ENCODE measurements at regions not wholly inside any gene's neighbourhood (a gene's known extent, or its start where the extent isn't known, plus 50 kb on each side); places are given as distances from the start of the nearest gene placed in this dataset.

GRCh38 chr5:166341740-166342337 lies 1949.6 kb upstream of the WWC1 start:
- DNase-seq (ENCODE audit: low read depth, low spot score) (no peak), FAIRE-seq (no peak), ATAC-seq (peak; percentile 89)
- ChIA-PET POLR2A (no interaction called here), RAD21 (ENCODE audit: unreplicated experiment) (no interaction called here), CTCF (interaction anchor here (1.1 kb wide), 1 partner anchor 18 kb away, joined by 3 read pairs; no protein-coding TSS in a partner anchor), SMC1A (ENCODE audit: uncharacterized antibody, unreplicated experiment) (interaction anchor here (1.9 kb wide), 1 partner anchor 12 kb away, joined by 5 read pairs; no protein-coding TSS in a partner anchor)
- no peaks in the 10 kb centered on the region for H3K79me2 ChIP-seq (ENCODE audit: control insufficient read depth, insufficient read depth, low read length)
- no peak overlapping the region for H3K27ac ChIP-seq (ENCODE audit: control insufficient read depth, insufficient read depth)
- BruUV-seq (replicated peaks), result no TSS peak
- H3K4me3 ChIP-seq, result no peak overlapping the region
- H3K4me2 ChIP-seq (ENCODE audit: control insufficient read depth, insufficient read depth), result no peak overlapping the region
- H3K4me1 ChIP-seq (ENCODE audit: control insufficient read depth, insufficient read depth, low read length), result no peaks in the 10 kb centered on the region
- 27% methylated on average over 5 of the region's 5 CpGs for WGBS (ENCODE audit: insufficient coverage, insufficient replicate concordance, low lambda C conversion rate, missing lambda C conversion rate)
- H3K27me3 ChIP-seq (replicated peaks in 1 of 2; ENCODE audit: control insufficient read depth in 2 of 2, insufficient read depth in 2 of 2, low read length in 1 of 2), result no peaks in the 10 kb centered on the region
- TF ChIP-seq HDAC6 (IDR thresholded peaks at IDR 0.05; ENCODE audit: unreplicated experiment) (no peak), CTCF (IDR thresholded peaks at IDR 0.05 in 2 of 3, conservative IDR thresholded peaks at IDR 0.05 in 1 of 3; ENCODE audit: control insufficient read depth in 2 of 3, extremely low read depth in 1 of 3, insufficient read depth in 1 of 3, low read depth in 3 of 3, low read length in 3 of 3) (peak in 1 of 3 experiments; percentile 32; a peak in 2 of 6 replicates)
- intact Hi-C loops (cut with micrococcal nuclease; ENCODE audit: unreplicated experiment) (no loop called here), in situ Hi-C loops (cut with MboI) (no loop called here)
- no peaks in the 10 kb centered on the region for H3K36me3 ChIP-seq (ENCODE audit: control insufficient read depth in 2 of 2, insufficient read depth in 2 of 2, low read length in 1 of 2)
- no peaks in the 10 kb centered on the region for H3K9me3 ChIP-seq (replicated peaks; ENCODE audit: control insufficient read depth, insufficient read depth, low read length)
- no peaks in the 10 kb centered on the region for H4K20me1 ChIP-seq (ENCODE audit: control insufficient read depth, insufficient read depth)
- no peak overlapping the region for H3K9ac ChIP-seq (ENCODE audit: control insufficient read depth, insufficient read depth, low read length)
- H2AFZ ChIP-seq (ENCODE audit: control insufficient read depth, low read depth, low read length), result no peak overlapping the region

DNA sequence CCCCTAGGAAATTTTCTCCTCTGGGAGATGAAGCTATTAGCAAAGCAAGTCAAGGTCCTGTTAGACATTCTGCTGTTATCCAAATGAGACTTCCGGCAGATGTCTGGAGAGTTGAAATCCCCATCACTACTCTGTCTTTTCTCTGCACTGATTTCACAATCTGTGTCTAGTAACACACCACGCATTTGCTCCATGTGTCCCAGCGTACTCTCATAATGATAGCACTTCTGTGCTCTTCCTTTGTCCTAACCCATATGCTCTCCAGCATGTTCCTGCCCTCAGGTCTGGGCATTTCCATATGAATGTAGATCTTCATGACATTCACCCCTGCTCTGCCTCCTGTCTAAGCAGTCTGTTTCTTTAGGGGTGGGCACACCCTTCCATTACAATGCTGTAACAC lies 1949.0 kb upstream of the WWC1 start:
- ChIA-PET RAD21 (ENCODE audit: unreplicated experiment) (no interaction called here), CTCF (interaction anchor here (1.1 kb wide), 1 partner anchor 19 kb away, joined by 3 read pairs; no protein-coding TSS in a partner anchor), SMC1A (ENCODE audit: uncharacterized antibody, unreplicated experiment) (no interaction called here), POLR2A (no interaction called here)
- Histone ChIP-seq H3K27ac (ENCODE audit: control insufficient read depth, insufficient read depth) (no peak overlapping the region), H3K79me2 (ENCODE audit: control insufficient read depth, insufficient read depth, low read length) (no peaks in the 10 kb centered on the region), H3K4me2 (ENCODE audit: control insufficient read depth, insufficient read depth) (no peak overlapping the region), H3K9ac (ENCODE audit: control insufficient read depth, insufficient read depth, low read length) (no peak overlapping the region), H3K4me1 (ENCODE audit: control insufficient read depth, insufficient read depth, low read length) (no peaks in the 10 kb centered on the region), H3K27me3 (replicated peaks in 1 of 2; ENCODE audit: control insufficient read depth in 2 of 2, insufficient read depth in 2 of 2, low read length in 1 of 2) (no peaks in the 10 kb centered on the region), H3K4me3 (no peak overlapping the region), H3K36me3 (ENCODE audit: control insufficient read depth in 2 of 2, insufficient read depth in 2 of 2, low read length in 1 of 2) (no peaks in the 10 kb centered on the region), H2AFZ (ENCODE audit: control insufficient read depth, low read depth, low read length) (no peak overlapping the region), H3K9me3 (replicated peaks; ENCODE audit: control insufficient read depth, insufficient read depth, low read length) (no peaks in the 10 kb centered on the region), H4K20me1 (ENCODE audit: control insufficient read depth, insufficient read depth) (no peaks in the 10 kb centered on the region)
- DNase-seq (ENCODE audit: low read depth, low spot score), result no peak
- no peak for ATAC-seq
- FAIRE-seq, result no peak
- in situ Hi-C loops (cut with MboI), result no loop called here
- intact Hi-C loops (cut with micrococcal nuclease; ENCODE audit: unreplicated experiment), result no loop called here
- no TSS peak for BruUV-seq (replicated peaks)
- 34% methylated on average over 3 of the region's 3 CpGs for WGBS (ENCODE audit: insufficient coverage, insufficient replicate concordance, low lambda C conversion rate, missing lambda C conversion rate)
- TF ChIP-seq HDGF (IDR thresholded peaks at IDR 0.05), result no peak
- TF ChIP-seq ETV6 (conservative IDR thresholded peaks at IDR 0.05 in 1 of 2, IDR thresholded peaks at IDR 0.05 in 1 of 2; ENCODE audit: borderline replicate concordance in 1 of 2, low read depth in 1 of 2), result no peak
- TF ChIP-seq, protein P1, sequence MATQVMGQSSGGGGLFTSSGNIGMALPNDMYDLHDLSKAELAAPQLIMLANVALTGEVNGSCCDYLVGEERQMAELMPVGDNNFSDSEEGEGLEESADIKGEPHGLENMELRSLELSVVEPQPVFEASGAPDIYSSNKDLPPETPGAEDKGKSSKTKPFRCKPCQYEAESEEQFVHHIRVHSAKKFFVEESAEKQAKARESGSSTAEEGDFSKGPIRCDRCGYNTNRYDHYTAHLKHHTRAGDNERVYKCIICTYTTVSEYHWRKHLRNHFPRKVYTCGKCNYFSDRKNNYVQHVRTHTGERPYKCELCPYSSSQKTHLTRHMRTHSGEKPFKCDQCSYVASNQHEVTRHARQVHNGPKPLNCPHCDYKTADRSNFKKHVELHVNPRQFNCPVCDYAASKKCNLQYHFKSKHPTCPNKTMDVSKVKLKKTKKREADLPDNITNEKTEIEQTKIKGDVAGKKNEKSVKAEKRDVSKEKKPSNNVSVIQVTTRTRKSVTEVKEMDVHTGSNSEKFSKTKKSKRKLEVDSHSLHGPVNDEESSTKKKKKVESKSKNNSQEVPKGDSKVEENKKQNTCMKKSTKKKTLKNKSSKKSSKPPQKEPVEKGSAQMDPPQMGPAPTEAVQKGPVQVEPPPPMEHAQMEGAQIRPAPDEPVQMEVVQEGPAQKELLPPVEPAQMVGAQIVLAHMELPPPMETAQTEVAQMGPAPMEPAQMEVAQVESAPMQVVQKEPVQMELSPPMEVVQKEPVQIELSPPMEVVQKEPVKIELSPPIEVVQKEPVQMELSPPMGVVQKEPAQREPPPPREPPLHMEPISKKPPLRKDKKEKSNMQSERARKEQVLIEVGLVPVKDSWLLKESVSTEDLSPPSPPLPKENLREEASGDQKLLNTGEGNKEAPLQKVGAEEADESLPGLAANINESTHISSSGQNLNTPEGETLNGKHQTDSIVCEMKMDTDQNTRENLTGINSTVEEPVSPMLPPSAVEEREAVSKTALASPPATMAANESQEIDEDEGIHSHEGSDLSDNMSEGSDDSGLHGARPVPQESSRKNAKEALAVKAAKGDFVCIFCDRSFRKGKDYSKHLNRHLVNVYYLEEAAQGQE (IDR thresholded peaks at IDR 0.05; ENCODE audit: low read depth, low read length), result no peak
- no peak for TF ChIP-seq ZBED1 (IDR thresholded peaks at IDR 0.05; ENCODE audit: borderline replicate concordance)
- TF ChIP-seq, protein P2, sequence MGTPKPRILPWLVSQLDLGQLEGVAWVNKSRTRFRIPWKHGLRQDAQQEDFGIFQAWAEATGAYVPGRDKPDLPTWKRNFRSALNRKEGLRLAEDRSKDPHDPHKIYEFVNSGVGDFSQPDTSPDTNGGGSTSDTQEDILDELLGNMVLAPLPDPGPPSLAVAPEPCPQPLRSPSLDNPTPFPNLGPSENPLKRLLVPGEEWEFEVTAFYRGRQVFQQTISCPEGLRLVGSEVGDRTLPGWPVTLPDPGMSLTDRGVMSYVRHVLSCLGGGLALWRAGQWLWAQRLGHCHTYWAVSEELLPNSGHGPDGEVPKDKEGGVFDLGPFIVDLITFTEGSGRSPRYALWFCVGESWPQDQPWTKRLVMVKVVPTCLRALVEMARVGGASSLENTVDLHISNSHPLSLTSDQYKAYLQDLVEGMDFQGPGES (IDR thresholded peaks at IDR 0.05), result no peak
- no peak for TF ChIP-seq ZNF24 (IDR thresholded peaks at IDR 0.05)
- TF ChIP-seq SP1 (IDR thresholded peaks at IDR 0.05; ENCODE audit: low read depth, low read length), result no peak
- TF ChIP-seq MEF2A (IDR thresholded peaks at IDR 0.05; ENCODE audit: insufficient read depth, low read depth, low read length), result no peak
- TF ChIP-seq TCF12 (IDR thresholded peaks at IDR 0.05; ENCODE audit: low read depth, low read length), result no peak

Data from GM12878 (cell line).